ENCODE measurements at regions not wholly inside any gene's neighbourhood (a gene's known extent, or its start where the extent isn't known, plus 50 kb on each side); places are given as distances from the start of the nearest gene placed in this dataset.

DNA sequence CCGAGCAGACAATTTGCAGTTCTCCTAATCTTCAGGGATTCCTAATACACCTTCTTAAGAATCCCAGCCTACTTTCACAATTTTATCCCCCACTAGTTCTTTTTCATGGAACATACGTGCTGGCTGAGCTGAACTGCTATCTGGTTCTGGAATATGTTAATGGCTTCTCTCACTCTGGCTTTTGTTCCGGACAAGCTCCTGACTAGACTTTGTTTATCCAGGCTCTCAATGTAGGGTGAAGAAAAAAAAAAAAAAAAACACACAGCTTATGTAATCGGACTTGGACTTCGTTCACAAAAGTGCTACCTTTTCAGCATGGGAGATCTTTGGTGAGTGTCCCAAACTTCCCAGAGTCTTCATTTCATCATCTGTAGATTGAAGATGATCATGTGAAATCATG is 555.4 kb upstream of the CPEB2 start:
- DNase-seq (ENCODE audit: low read depth) = no peak

GRCh38 chr4:14449308-14449707 is 553.0 kb upstream of the CPEB2 start:
- no peak for DNase-seq (ENCODE audit: low read depth)

GRCh38 chr4:14452001-14452400 is 550.3 kb upstream of the CPEB2 start:
- no peak for DNase-seq (ENCODE audit: low read depth)

GRCh38 chr4:14452764-14453163 is 549.5 kb upstream of the CPEB2 start:
- no peak for DNase-seq (ENCODE audit: low read depth)

DNA sequence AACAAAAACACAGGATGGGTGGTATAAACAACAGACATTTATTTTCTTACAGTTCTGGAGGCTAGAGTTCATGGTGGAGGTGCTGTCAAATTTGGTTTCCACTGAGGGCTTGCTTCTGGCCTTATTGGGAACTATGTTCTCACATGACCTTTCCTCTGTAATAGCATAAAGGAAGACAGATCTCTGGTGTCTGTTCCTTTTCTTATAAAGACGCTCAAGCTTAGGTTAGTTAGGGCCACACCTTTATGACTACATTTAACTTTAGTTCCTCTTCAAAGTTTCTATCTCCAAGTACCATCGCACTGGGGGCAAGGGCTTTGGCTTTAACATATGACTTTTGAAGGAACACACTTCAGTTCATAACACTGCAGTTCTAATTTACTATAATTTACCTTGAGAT is 543.8 kb upstream of the CPEB2 start:
- no peak for DNase-seq (ENCODE audit: low read depth)

DNA sequence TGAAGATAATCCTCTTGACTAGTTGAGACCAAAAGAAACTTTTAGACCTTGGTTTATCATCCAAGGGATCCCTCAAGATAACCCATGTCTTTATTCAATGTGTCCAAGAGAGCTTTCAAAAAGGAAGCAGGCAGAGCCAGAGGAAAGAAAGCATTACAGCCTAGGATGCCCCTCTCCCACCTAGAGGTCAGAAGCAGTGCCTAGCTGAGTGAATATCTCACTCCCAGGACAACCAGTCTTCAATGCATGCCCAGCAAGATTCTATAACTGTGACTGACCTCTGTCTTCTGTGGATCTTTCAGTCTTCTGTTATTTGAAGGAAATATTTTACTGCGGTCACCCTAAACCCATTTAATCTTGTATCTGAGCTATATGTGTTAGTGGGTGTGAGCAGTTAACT is 537.2 kb upstream of the CPEB2 start:
- no peak for DNase-seq (ENCODE audit: low read depth)

DNA sequence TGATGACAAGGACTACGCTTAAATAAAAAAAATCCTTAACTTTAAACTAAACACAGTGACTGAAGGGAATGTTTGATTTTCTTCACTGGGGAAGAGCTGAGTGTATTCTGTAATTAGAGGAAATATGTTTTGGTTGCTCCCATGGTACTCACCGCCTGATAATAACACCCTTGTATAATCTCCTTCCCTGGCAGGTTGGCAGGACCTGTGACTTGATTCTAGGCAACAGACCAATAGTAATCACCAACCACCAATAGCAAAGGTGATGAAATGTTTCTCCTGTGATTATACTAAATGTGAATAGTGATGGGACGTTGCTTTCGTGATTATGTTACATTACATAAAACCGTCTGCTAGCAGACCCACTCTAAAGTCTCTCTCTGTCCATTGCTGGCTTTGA is 536.8 kb upstream of the CPEB2 start:
- no peak for DNase-seq (ENCODE audit: low read depth)

GRCh38 chr4:14478504-14478903 is 523.8 kb upstream of the CPEB2 start:
- DNase-seq (ENCODE audit: low read depth) = no peak

- DNase-seq (ENCODE audit: low read depth) = no peak
Observed at GRCh38 chr4:14496408-14496807, 505.9 kb upstream of the CPEB2 start.

- no peak for DNase-seq (ENCODE audit: low read depth)
Observed at GRCh38 chr4:14496969-14497368, 505.3 kb upstream of the CPEB2 start.

- no peak for DNase-seq (ENCODE audit: low read depth)
Observed at GRCh38 chr4:14504162-14504561, 498.1 kb upstream of the CPEB2 start.

DNA sequence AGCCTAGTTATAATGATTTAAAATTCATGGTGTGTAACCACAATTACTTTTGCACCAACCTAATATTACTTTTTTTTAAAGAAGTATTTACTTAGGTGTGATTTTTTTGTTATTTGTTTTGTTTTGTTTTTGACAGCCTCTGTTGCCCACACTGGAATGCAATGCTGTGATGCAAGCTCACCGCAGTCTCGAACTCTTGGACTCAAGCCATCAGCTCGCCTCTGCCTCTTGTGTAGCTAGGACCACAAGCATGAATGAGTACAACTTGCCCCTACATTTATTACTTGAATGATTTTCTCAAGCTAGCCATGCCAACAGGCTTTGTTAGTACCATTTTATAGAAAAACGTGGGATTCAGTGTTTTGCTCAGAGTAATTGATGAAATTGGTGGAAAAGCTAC is 488.8 kb upstream of the CPEB2 start:
- DNase-seq (ENCODE audit: low read depth) = no peak

DNA sequence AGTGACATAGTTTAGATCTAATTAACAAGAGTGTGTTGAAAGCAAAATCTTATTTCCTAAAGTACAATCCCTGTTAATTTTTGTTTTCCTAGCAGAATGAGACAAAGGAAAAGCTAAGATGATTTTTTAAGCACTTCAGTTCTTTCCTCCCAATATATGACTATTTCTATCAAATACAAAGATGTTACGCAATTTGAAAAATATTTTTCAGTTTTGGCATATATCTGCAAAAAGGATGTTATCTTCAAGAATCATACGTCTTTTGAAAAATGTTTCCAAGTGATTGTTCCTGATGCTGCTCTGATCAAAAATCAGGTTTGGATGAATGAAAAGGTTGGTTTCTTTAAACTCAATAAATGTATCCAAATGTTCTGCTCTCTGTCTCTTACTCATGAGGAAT is 486.7 kb upstream of the CPEB2 start:
- DNase-seq (ENCODE audit: low read depth) = no peak

GRCh38 chr4:14518136-14518535 is 484.1 kb upstream of the CPEB2 start:
- no peak for DNase-seq (ENCODE audit: low read depth)

- no peak for DNase-seq (ENCODE audit: low read depth)
Observed at GRCh38 chr4:14520171-14520570, 482.1 kb upstream of the CPEB2 start.

- DNase-seq (ENCODE audit: low read depth) = no peak
Observed at GRCh38 chr4:14524276-14524675, 478.0 kb upstream of the CPEB2 start.

- DNase-seq (ENCODE audit: low read depth) = no peak
Observed at GRCh38 chr4:14528918-14529317, 473.4 kb upstream of the CPEB2 start.

GRCh38 chr4:14529653-14530052 is 472.6 kb upstream of the CPEB2 start:
- DNase-seq (ENCODE audit: low read depth) = no peak

GRCh38 chr4:14532436-14532835 is 469.8 kb upstream of the CPEB2 start:
- no peak for DNase-seq (ENCODE audit: low read depth)

GRCh38 chr4:14539246-14539645 is 463.0 kb upstream of the CPEB2 start:
- no peak for DNase-seq (ENCODE audit: low read depth)

GRCh38 chr4:14545163-14545562 is 457.1 kb upstream of the CPEB2 start:
- no peak for DNase-seq (ENCODE audit: low read depth)

DNA sequence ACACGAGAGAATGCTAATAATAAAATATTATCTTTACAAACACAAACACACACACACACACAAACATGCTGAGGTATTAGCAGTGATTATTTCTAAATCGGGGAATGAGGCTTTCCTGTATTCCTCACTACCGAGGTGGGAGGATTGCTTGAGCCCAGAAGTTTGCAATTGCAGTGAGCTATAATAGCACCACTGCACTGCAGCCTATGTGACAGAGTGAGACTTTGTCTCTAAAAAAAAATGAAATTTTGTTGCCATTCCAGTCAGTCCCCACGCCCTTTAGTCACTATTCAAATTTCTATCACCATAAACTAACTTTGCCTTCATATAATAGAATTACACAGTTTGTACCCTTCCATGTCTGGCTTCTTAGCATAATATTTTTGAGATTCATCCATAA is 456.5 kb upstream of the CPEB2 start:
- DNase-seq (ENCODE audit: low read depth) = no peak

DNA sequence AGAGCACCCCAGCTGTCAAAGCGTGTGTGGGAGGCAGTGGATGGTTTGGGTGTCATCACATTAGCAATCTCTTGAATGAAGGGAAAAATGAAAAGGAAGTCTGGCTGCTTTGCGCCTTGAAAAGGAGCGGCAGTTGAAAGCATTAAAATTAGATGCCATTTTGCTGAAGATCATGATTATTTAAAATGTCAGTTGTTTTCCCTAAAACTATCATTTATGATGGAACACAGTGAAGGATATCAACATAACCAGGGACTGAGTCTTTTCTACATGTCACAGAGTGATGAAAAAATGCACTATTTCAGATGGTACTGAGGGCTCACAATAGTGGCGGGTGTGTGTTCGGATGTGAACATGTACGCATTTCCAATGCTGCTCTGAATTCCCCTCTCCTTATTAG is 450.2 kb upstream of the CPEB2 start:
- DNase-seq (ENCODE audit: low read depth) = no peak

GRCh38 chr4:14559646-14560045 is 442.6 kb upstream of the CPEB2 start:
- no peak for DNase-seq (ENCODE audit: low read depth)

DNA sequence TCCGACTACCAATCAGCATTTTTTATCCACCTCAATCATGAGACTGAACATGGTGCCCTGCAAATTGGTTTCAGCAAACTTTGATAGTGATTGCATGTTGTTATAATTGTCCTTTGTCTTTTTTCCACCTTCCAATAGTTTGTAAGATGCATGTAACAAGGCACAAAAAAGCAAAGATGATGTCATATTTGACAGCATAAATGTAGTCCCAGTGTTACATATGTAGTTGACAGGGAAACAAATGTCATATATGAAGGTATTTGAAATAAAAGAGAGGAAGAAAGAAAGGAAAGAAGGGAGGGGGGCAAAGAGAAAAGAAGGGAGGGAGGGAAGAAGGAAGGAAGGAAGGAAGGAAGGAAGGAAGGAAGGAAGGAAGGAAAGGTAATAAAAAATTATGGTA is 441.7 kb upstream of the CPEB2 start:
- DNase-seq (ENCODE audit: low read depth) = no peak

All from activated T-cell treated with anti-CD3 and anti-CD28 coated beads for 1 hour (primary cell).